B cell (primary cell): ENCODE measurements at regions not wholly inside any gene's neighbourhood (a gene's known extent, or its start where the extent isn't known, plus 50 kb on each side); places are given as distances from the start of the nearest gene placed in this dataset.

Experiments
- ATAC-seq: fragments of 200-7000 bp; cut with Tn5 transposase; one replicate; pipeline ENCODE4 v1.10.0; 2021; ENCODE audit warnings: low read depth, mild to moderate bottlenecking, moderate number of reproducible peaks, moderate library complexity
- CTCF ChIA-PET: fragments of 350-600 bp; sonication (Branson Sonifier 250); formaldehyde crosslinking; loops from one replicate; lab custom pipeline; 2021; ENCODE audit warnings: antibody characterized with exemption, inconsistent platforms; lab: Charles Lee
- POLR2A ChIA-PET: fragments of 350-600 bp; sonication (Branson Sonifier 250); formaldehyde crosslinking; loops from one replicate; lab custom pipeline; 2021; ENCODE audit warnings: antibody characterized with exemption; lab: Charles Lee
- DNase-seq: peaks from one replicate; pipeline ENCODE4 v3.0.0; 2013
- H2AFZ ChIP-seq: 2 replicates; pipeline ENCODE4 v1.6.1; 2012; ENCODE audit warnings: mild to moderate bottlenecking, low read depth, low read length; ENCODE audit not compliant: insufficient read depth, poor library complexity, severe bottlenecking
- H3K27ac ChIP-seq, 2 donors: 1 replicate in 1 of 2; 2 replicates in 1 of 2; pipeline ENCODE4 v1.5.1; 2012 to 2013; ENCODE audit warnings: low read length in 2 of 2, mild to moderate bottlenecking in 2 of 2, moderate library complexity in 1 of 2
- H3K27me3 ChIP-seq, 4 experiments: fragments of 200-600 bp in 1 of 4; sonication (generic) in 1 of 4; replicated peaks in 1 of 4; 1 replicate in 2 of 4; 2 replicates in 2 of 4; pipeline versions ENCODE4 v1.6.1 to v1.7.0; 2013 to 2016; ENCODE audit warnings: low read length in 3 of 4, mild to moderate bottlenecking in 2 of 4, mixed read lengths in 1 of 4, moderate library complexity in 1 of 4; ENCODE audit not compliant: insufficient read depth in 4 of 4, control insufficient read depth in 3 of 4; ENCODE audit errors: control extremely low read depth in 1 of 4
- H3K36me3 ChIP-seq, 2 experiments: replicated peaks in 1 of 2; 1 replicate in 1 of 2; 2 replicates in 1 of 2; pipeline versions ENCODE4 v1.6.1 to v1.7.1; 2013; ENCODE audit warnings: low read length in 1 of 2; ENCODE audit not compliant: insufficient read depth in 2 of 2, control insufficient read depth in 1 of 2; ENCODE audit errors: control extremely low read depth in 1 of 2, extremely low read depth in 1 of 2
- H3K4me1 ChIP-seq, 2 donors: fragments of 200-600 bp in 1 of 2; sonication (generic) in 1 of 2; 1 replicate in 1 of 2; 2 replicates in 1 of 2; pipeline versions ENCODE4 v1.5.1 to v1.6.1; 2013 to 2017; ENCODE audit warnings: low read length in 2 of 2; ENCODE audit not compliant: control insufficient read depth in 2 of 2, insufficient read depth in 2 of 2
- H3K4me2 ChIP-seq: replicated peaks from 2 replicates; pipeline ENCODE3; 2012; ENCODE audit warnings: mild to moderate bottlenecking, low read depth, low read length; ENCODE audit not compliant: poor library complexity, severe bottlenecking
- H3K4me3 ChIP-seq, 5 experiments: fragments of 200-600 bp in 1 of 5; sonication (generic) in 1 of 5; 1 replicate in 3 of 5; 2 replicates in 2 of 5; pipeline versions ENCODE4 v1.5.1 to v1.7.0; 2011 to 2016; ENCODE audit warnings: low read length in 4 of 5, mild to moderate bottlenecking in 4 of 5, low read depth in 2 of 5, control low read depth in 1 of 5, moderate library complexity in 1 of 5; ENCODE audit not compliant: insufficient read depth in 1 of 5; ENCODE audit errors: control extremely low read depth in 1 of 5, extremely low read depth in 1 of 5
- H3K79me2 ChIP-seq: fragments of 200-600 bp; sonication (generic); one replicate; pipeline ENCODE4 v1.6.0; 2016; ENCODE audit warnings: low read length; ENCODE audit not compliant: control insufficient read depth, insufficient read depth
- H3K9ac ChIP-seq: fragments of 200-600 bp; sonication (generic); 2 replicates; pipeline ENCODE4 v1.6.1; 2017; ENCODE audit warnings: mild to moderate bottlenecking, low read length, moderate library complexity
- H3K9me3 ChIP-seq, 3 donors: one replicate each; pipeline versions ENCODE4 v1.6.1 to v1.7.1; 2013; ENCODE audit warnings: low read length in 2 of 3; ENCODE audit not compliant: control insufficient read depth in 2 of 3, insufficient read depth in 1 of 3; ENCODE audit errors: control extremely low read depth in 1 of 3
- H4K20me1 ChIP-seq: 2 replicates; pipeline ENCODE4 v1.6.0; 2012; ENCODE audit warnings: mild to moderate bottlenecking, low read length; ENCODE audit not compliant: insufficient read depth, control insufficient read depth, poor library complexity, severe bottlenecking
- H3K27ac Mint-ChIP-seq: one replicate; pipeline ENCODE4 v1.8.0; 2021; ENCODE audit warnings: mixed read lengths
- H3K27me3 Mint-ChIP-seq: one replicate; pipeline ENCODE4 v1.8.0; 2021; ENCODE audit warnings: mixed read lengths
- H3K4me1 Mint-ChIP-seq: one replicate; pipeline ENCODE4 v1.8.0; 2021; ENCODE audit warnings: mixed read lengths
- H3K4me3 Mint-ChIP-seq: one replicate; pipeline ENCODE4 v1.8.0; 2021; ENCODE audit warnings: mixed read lengths
- H3K9me3 Mint-ChIP-seq: one replicate; pipeline ENCODE4 v1.8.0; 2022; ENCODE audit warnings: mixed read lengths; ENCODE audit not compliant: insufficient read depth
- EZH2 ChIP-seq: IDR thresholded peaks from 2 replicates; pipeline ENCODE4 v1.6.1; 2012; ENCODE audit warnings: borderline replicate concordance, low read depth, mild to moderate bottlenecking, moderate library complexity, low read length; ENCODE audit not compliant: insufficient read depth, poor library complexity, severe bottlenecking
- WGBS: methylation state at CpG from one replicate; pipeline ENCODE4 v1.1.5; 2013; ENCODE audit warnings: missing lambda C conversion rate; ENCODE audit not compliant: insufficient coverage; 5-methylcytosine and 5-hydroxymethylcytosine counted together
- intact Hi-C: fragments of 100-400 bp; cut with micrococcal nuclease; formaldehyde crosslinking; loops from one replicate; pipeline ENCODE4 v1.10.0; 2022
- TF ChIP-seq, protein P1 (sequence below): fragments of 200-600 bp; IDR thresholded peaks from one replicate; pipeline ENCODE4 v1.8.0; 2022; ENCODE audit warnings: antibody characterized with exemption, mild to moderate bottlenecking

DNA sequence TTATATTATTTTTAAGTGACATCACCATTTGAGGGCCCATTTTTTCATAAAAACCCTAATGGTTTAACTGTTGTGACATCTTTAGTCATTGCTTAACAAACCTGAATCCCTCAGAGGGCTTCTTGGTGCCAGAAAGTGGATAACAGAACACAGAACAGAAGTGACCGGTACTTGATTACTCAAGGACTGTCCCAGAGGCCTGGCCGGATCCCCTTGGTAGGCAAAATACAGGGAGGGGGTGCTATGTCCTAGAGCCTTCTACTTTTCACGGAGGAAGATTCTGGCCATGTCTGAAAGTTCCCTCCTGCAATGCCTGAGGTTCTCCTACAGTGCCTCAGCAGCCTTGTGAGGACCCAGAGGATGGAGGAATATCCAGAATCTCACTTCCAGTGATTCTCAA lies 94.3 kb upstream of the DCLK2 start:
- H3K36me3 ChIP-seq = no peaks in the 10 kb centered on the region
- H3K27ac Mint-ChIP-seq = no peak overlapping the region
- no peak overlapping the region for H3K4me2 ChIP-seq
- H3K27ac ChIP-seq = no peak overlapping the region
- DNase-seq (no peak), ATAC-seq (no peak)
- no peaks in the 10 kb centered on the region for H3K9me3 ChIP-seq
- no peak overlapping the region for H3K4me3 Mint-ChIP-seq
- intact Hi-C loops = no loop called here
- H3K79me2 ChIP-seq = no peaks in the 10 kb centered on the region
- no peak overlapping the region for H2AFZ ChIP-seq
- no peaks in the 10 kb centered on the region for H3K27me3 ChIP-seq
- H4K20me1 ChIP-seq = no peaks in the 10 kb centered on the region
- H3K4me3 ChIP-seq = no peak overlapping the region
- H3K27me3 Mint-ChIP-seq = no peaks in the 10 kb centered on the region
- TF ChIP-seq, protein P1, sequence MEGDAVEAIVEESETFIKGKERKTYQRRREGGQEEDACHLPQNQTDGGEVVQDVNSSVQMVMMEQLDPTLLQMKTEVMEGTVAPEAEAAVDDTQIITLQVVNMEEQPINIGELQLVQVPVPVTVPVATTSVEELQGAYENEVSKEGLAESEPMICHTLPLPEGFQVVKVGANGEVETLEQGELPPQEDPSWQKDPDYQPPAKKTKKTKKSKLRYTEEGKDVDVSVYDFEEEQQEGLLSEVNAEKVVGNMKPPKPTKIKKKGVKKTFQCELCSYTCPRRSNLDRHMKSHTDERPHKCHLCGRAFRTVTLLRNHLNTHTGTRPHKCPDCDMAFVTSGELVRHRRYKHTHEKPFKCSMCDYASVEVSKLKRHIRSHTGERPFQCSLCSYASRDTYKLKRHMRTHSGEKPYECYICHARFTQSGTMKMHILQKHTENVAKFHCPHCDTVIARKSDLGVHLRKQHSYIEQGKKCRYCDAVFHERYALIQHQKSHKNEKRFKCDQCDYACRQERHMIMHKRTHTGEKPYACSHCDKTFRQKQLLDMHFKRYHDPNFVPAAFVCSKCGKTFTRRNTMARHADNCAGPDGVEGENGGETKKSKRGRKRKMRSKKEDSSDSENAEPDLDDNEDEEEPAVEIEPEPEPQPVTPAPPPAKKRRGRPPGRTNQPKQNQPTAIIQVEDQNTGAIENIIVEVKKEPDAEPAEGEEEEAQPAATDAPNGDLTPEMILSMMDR = no peak
- no peak for TF ChIP-seq EZH2
- no peaks in the 10 kb centered on the region for H3K9me3 Mint-ChIP-seq
- CTCF ChIA-PET = interaction anchor here (1.2 to 4.5 kb wide), 2 partner anchors 225 to 883 kb away, joined by 3 to 20 read pairs; no protein-coding TSS in a partner anchor
- no peak overlapping the region for H3K9ac ChIP-seq
- POLR2A ChIA-PET = no interaction called here
- no peaks in the 10 kb centered on the region for H3K4me1 ChIP-seq
- H3K4me1 Mint-ChIP-seq = no peaks in the 10 kb centered on the region
- WGBS = 88% methylated on average over 3 of the region's 3 CpGs

DNA sequence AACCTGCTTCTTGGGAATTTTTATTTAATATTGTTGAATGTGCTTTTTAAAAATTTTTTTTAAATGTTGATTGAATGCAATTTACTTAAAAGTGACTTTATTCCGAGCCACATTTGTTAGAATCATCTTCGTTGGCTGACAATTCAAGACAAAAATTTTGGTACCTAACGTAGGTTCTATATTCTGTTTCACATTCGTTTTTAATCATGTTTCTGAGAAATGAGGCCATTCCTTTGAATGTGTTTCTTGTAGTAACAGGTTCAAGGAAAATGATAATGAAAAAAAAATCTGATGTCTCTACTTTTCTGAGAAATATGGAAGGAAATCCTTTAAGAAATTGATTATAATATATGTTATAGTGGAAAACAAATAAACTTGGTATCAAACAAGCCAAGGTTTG lies 92.3 kb upstream of the DCLK2 start:
- Histone ChIP-seq H3K4me1 (no peaks in the 10 kb centered on the region), H4K20me1 (no peaks in the 10 kb centered on the region), H3K4me2 (no peak overlapping the region), H3K9me3 (no peaks in the 10 kb centered on the region), H3K4me3 (no peak overlapping the region), H3K9ac (no peak overlapping the region), H3K36me3 (no peaks in the 10 kb centered on the region), H3K27ac (no peak overlapping the region), H2AFZ (no peak overlapping the region), H3K27me3 (no peaks in the 10 kb centered on the region), H3K79me2 (no peaks in the 10 kb centered on the region)
- ATAC-seq (no peak), DNase-seq (no peak)
- H3K4me3 Mint-ChIP-seq = no peak overlapping the region
- no peak for TF ChIP-seq EZH2
- TF ChIP-seq, protein P1 = no peak
- ChIA-PET POLR2A (no interaction called here), CTCF (interaction anchor here (2.4 kb wide), 1 partner anchor 12 kb away, joined by 5 read pairs; no protein-coding TSS in a partner anchor)
- WGBS = 100% methylated on average over 2 of the region's 4 CpGs
- no peaks in the 10 kb centered on the region for H3K9me3 Mint-ChIP-seq
- no peaks in the 10 kb centered on the region for H3K27me3 Mint-ChIP-seq
- no peak overlapping the region for H3K27ac Mint-ChIP-seq
- intact Hi-C loops = no loop called here
- no peaks in the 10 kb centered on the region for H3K4me1 Mint-ChIP-seq
